PC-9 (cell line): ENCODE measurements at regions not wholly inside any gene's neighbourhood (a gene's known extent, or its start where the extent isn't known, plus 50 kb on each side); places are given as distances from the start of the nearest gene placed in this dataset.

Source experiments
- BruUV-seq: library from RNA; stranded (reverse); fragments of 400-500 nt; replicated peaks from 2 replicates; lab custom pipeline; 2021; lab: Mats Ljungman, UMichigan
- CTCF ChIA-PET: fragments of 300-600 bp; sonication (Branson Sonifier 250); formaldehyde crosslinking; loops from one replicate; lab custom pipeline; 2022; ENCODE audit warnings: antibody characterized with exemption; lab: Charles Lee
- POLR2A ChIA-PET: fragments of 300-600 bp; sonication (Branson Sonifier 250); formaldehyde crosslinking; loops from one replicate; lab custom pipeline; 2022; ENCODE audit warnings: antibody characterized with exemption; ENCODE audit not compliant: unreplicated experiment; lab: Charles Lee
- DNase-seq, 2 experiments: peaks; one replicate each; pipeline versions ENCODE4 v3.0.0 to v3.0.0-alpha.2; 2015 to 2022; ENCODE audit warnings: mixed read lengths in 1 of 2
- H2AFZ ChIP-seq: fragments of 200-600 bp; sonication (generic); 2 replicates; pipeline ENCODE4 v1.8.1; 2017; ENCODE audit warnings: antibody characterized with exemption
- H3F3A ChIP-seq: fragments of 200-600 bp; sonication (generic); 2 replicates; pipeline ENCODE4 v1.8.1; 2017; ENCODE audit warnings: antibody characterized with exemption, mild to moderate bottlenecking, low read depth; ENCODE audit not compliant: insufficient read depth
- H3K27ac ChIP-seq: fragments of 200-600 bp; sonication (generic); 2 replicates; pipeline ENCODE4 v1.6.1; 2016; ENCODE audit warnings: mixed run types
- H3K27me3 ChIP-seq: fragments of 200-600 bp; sonication (generic); 2 replicates; pipeline ENCODE4 v1.6.1; 2016; ENCODE audit warnings: low read depth, mixed run types; ENCODE audit not compliant: insufficient read depth
- H3K36me3 ChIP-seq: fragments of 200-600 bp; sonication (generic); 2 replicates; pipeline ENCODE4 v1.6.1; 2016; ENCODE audit warnings: low read depth, mixed run types
- H3K4me1 ChIP-seq: fragments of 200-600 bp; sonication (generic); replicated peaks from 2 replicates; pipeline ENCODE4 v1.6.1; 2016; ENCODE audit warnings: mixed run types; ENCODE audit not compliant: insufficient read depth
- H3K4me2 ChIP-seq: fragments of 200-600 bp; sonication (generic); 2 replicates; pipeline ENCODE4 v1.6.1; 2017; ENCODE audit warnings: mixed run types
- H3K4me3 ChIP-seq: fragments of 200-600 bp; sonication (generic); 2 replicates; pipeline ENCODE4 v1.6.1; 2016; ENCODE audit warnings: mixed run types
- H3K79me2 ChIP-seq: fragments of 200-600 bp; sonication (generic); 2 replicates; pipeline ENCODE4 v1.6.1; 2017; ENCODE audit warnings: low read depth, mixed run types
- H3K9me2 ChIP-seq: fragments of 200-600 bp; sonication (generic); 2 replicates; pipeline ENCODE4 v1.8.1; 2017; ENCODE audit warnings: mild to moderate bottlenecking; ENCODE audit not compliant: insufficient read depth
- H3K9me3 ChIP-seq: fragments of 200-600 bp; sonication (generic); 2 replicates; pipeline ENCODE4 v1.8.1; 2016; ENCODE audit warnings: low read depth; ENCODE audit not compliant: insufficient read depth
- H4K20me1 ChIP-seq: fragments of 200-600 bp; sonication (generic); 2 replicates; pipeline ENCODE4 v1.8.1; 2017; ENCODE audit not compliant: insufficient read depth
- CTCF ChIP-seq: fragments of 200-600 bp; sonication (generic); conservative IDR thresholded peaks from 2 replicates; pipeline ENCODE4 v1.6.1; 2017; ENCODE audit warnings: mixed run types, antibody characterized with exemption, mild to moderate bottlenecking, moderate library complexity
- EZH2 ChIP-seq: fragments of 200-600 bp; sonication (generic); IDR thresholded peaks from 2 replicates; pipeline ENCODE4 v1.8.0; 2017; ENCODE audit warnings: antibody characterized with exemption, low read depth
- intact Hi-C: fragments of 100-400 bp; cut with micrococcal nuclease; formaldehyde crosslinking; loops from one replicate; pipeline ENCODE4 v1.10.0; 2022; ENCODE audit not compliant: unreplicated experiment

- no peak overlapping the region for H3K4me2 ChIP-seq
- no peak overlapping the region for H3K4me3 ChIP-seq
- ChIA-PET POLR2A (no interaction called here), CTCF (no interaction called here)
- H3K9me3 ChIP-seq: peaks cover 6% of the 10 kb centered on the region
- DNase-seq: no peak
- H4K20me1 ChIP-seq: no peaks in the 10 kb centered on the region
- BruUV-seq: no TSS peak
- H3K79me2 ChIP-seq: no peaks in the 10 kb centered on the region
- no peaks in the 10 kb centered on the region for H3K9me2 ChIP-seq
- H3K27me3 ChIP-seq: no peaks in the 10 kb centered on the region
- TF ChIP-seq CTCF (no peak), EZH2 (no peak)
- no peaks in the 10 kb centered on the region for H3K36me3 ChIP-seq
- no peak overlapping the region for H2AFZ ChIP-seq
- no peaks in the 10 kb centered on the region for H3K4me1 ChIP-seq
- intact Hi-C loops: no loop called here
- H3K27ac ChIP-seq: no peak overlapping the region
- no peaks in the 10 kb centered on the region for H3F3A ChIP-seq
These were observed 98.2 kb upstream of the SLCO6A1 start for GRCh38 chr5:102596951-102597350.

- H3K27ac ChIP-seq: no peak overlapping the region
- H3K4me3 ChIP-seq: no peak overlapping the region
- ChIA-PET POLR2A (no interaction called here), CTCF (no interaction called here)
- H3K27me3 ChIP-seq: no peaks in the 10 kb centered on the region
- TF ChIP-seq EZH2: no peak
- no peak for TF ChIP-seq CTCF
- peaks cover 4% of the 10 kb centered on the region; the same call in 1 of the 2 replicates for H3K9me3 ChIP-seq
- no peaks in the 10 kb centered on the region for H4K20me1 ChIP-seq
- no peaks in the 10 kb centered on the region for H3F3A ChIP-seq
- H2AFZ ChIP-seq: no peak overlapping the region
- DNase-seq: no peak
- no TSS peak for BruUV-seq
- H3K79me2 ChIP-seq: no peaks in the 10 kb centered on the region
- no peak overlapping the region for H3K4me2 ChIP-seq
- no peaks in the 10 kb centered on the region for H3K9me2 ChIP-seq
- no peaks in the 10 kb centered on the region for H3K36me3 ChIP-seq
- H3K4me1 ChIP-seq: no peaks in the 10 kb centered on the region
- intact Hi-C loops: no loop called here
These were observed 100.5 kb upstream of the SLCO6A1 start for GRCh38 chr5:102599289-102599688.

GRCh38 chr5:102600964-102601363, 102.2 kb upstream of the SLCO6A1 start:
- DNase-seq: no peak
- intact Hi-C loops: no loop called here
- Histone ChIP-seq H3K27ac (no peak overlapping the region), H2AFZ (no peak overlapping the region), H3F3A (no peaks in the 10 kb centered on the region), H3K79me2 (no peaks in the 10 kb centered on the region), H3K36me3 (no peaks in the 10 kb centered on the region), H3K4me1 (no peaks in the 10 kb centered on the region), H3K9me2 (no peaks in the 10 kb centered on the region), H3K4me2 (no peak overlapping the region), H3K9me3 (no peaks in the 10 kb centered on the region), H3K27me3 (no peaks in the 10 kb centered on the region), H3K4me3 (no peak overlapping the region), H4K20me1 (no peaks in the 10 kb centered on the region)
- CTCF ChIA-PET: no interaction called here
- POLR2A ChIA-PET: no interaction called here
- BruUV-seq: no TSS peak
- no peak for TF ChIP-seq EZH2
- no peak for TF ChIP-seq CTCF
